GM23248 (cell line): ENCODE measurements at regions not wholly inside any gene's neighbourhood (a gene's known extent, or its start where the extent isn't known, plus 50 kb on each side); places are given as distances from the start of the nearest gene placed in this dataset.

Source experiments
- DNase-seq: peaks from one replicate; pipeline ENCODE4 v3.0.0-alpha.2; 2015
- H2AFZ ChIP-seq: fragments of 200-600 bp; sonication (generic); 2 replicates; pipeline ENCODE4 v1.6.1; 2016; ENCODE audit warnings: antibody characterized with exemption
- H3F3A ChIP-seq: fragments of 200-600 bp; sonication (generic); 2 replicates; pipeline ENCODE4 v1.6.1; 2016; ENCODE audit warnings: mild to moderate bottlenecking, antibody characterized with exemption, mixed run types; ENCODE audit not compliant: insufficient read depth
- H3K27ac ChIP-seq: fragments of 200-600 bp; sonication (generic); 2 replicates; pipeline ENCODE4 v1.5.1; 2016; ENCODE audit warnings: mild to moderate bottlenecking
- H3K27me3 ChIP-seq: fragments of 200-600 bp; sonication (generic); replicated peaks from 2 replicates; pipeline ENCODE4 v1.6.1; 2016; ENCODE audit warnings: mild to moderate bottlenecking; ENCODE audit not compliant: insufficient read depth
- H3K36me3 ChIP-seq: fragments of 200-600 bp; sonication (generic); 2 replicates; pipeline ENCODE4 v1.6.1; 2016; ENCODE audit warnings: low read depth, mild to moderate bottlenecking
- H3K4me1 ChIP-seq: fragments of 200-600 bp; sonication (generic); 2 replicates; pipeline ENCODE4 v1.6.1; 2016; ENCODE audit warnings: mild to moderate bottlenecking; ENCODE audit not compliant: insufficient read depth
- H3K4me2 ChIP-seq: fragments of 200-600 bp; sonication (generic); one replicate; pipeline ENCODE4 v1.6.1; 2016; ENCODE audit warnings: mild to moderate bottlenecking; ENCODE audit not compliant: unreplicated experiment
- H3K4me3 ChIP-seq: fragments of 200-600 bp; sonication (generic); 2 replicates; pipeline ENCODE4 v1.5.1; 2016; ENCODE audit warnings: mild to moderate bottlenecking
- H3K79me2 ChIP-seq: fragments of 200-600 bp; sonication (generic); 2 replicates; pipeline ENCODE4 v1.6.1; 2016; ENCODE audit warnings: mild to moderate bottlenecking; ENCODE audit not compliant: insufficient read depth
- H3K9ac ChIP-seq: fragments of 200-600 bp; sonication (generic); 2 replicates; pipeline ENCODE4 v1.6.1; 2016; ENCODE audit warnings: mild to moderate bottlenecking
- H3K9me2 ChIP-seq: fragments of 200-600 bp; sonication (generic); 2 replicates; pipeline ENCODE4 v1.6.1; 2016; ENCODE audit warnings: mixed run types, mild to moderate bottlenecking, moderate library complexity; ENCODE audit not compliant: insufficient read depth
- H3K9me3 ChIP-seq: fragments of 200-600 bp; sonication (generic); one replicate; pipeline ENCODE4 v1.6.1; 2017; ENCODE audit warnings: low read depth
- H4K20me1 ChIP-seq: fragments of 200-600 bp; sonication (generic); 2 replicates; pipeline ENCODE4 v1.6.0; 2016; ENCODE audit not compliant: insufficient read depth
- EZH2 ChIP-seq: fragments of 200-600 bp; sonication (generic); IDR thresholded peaks from 2 replicates; pipeline ENCODE4 v1.6.1; 2018; ENCODE audit warnings: antibody characterized with exemption, mild to moderate bottlenecking; ENCODE audit not compliant: insufficient read depth, poor library complexity, severe bottlenecking
- EZH2phosphoT487 ChIP-seq: fragments of 200-600 bp; sonication (generic); IDR thresholded peaks from 2 replicates; pipeline ENCODE4 v1.6.1; 2018; ENCODE audit warnings: antibody characterized with exemption, moderate library complexity, mild to moderate bottlenecking, low read depth; ENCODE audit not compliant: insufficient read depth
- WGBS, 2 experiments: methylation state at CpG; one replicate each; pipeline ENCODE4 v1.1.6; 2015 to 2017; ENCODE audit warnings: low lambda C conversion rate in 2 of 2, low coverage in 1 of 2; ENCODE audit errors: missing lambda C conversion rate in 2 of 2; 5-methylcytosine and 5-hydroxymethylcytosine counted together
- in situ Hi-C: fragments of 300-500 bp; cut with MboI; formaldehyde crosslinking; loops from 2 replicates; pipeline ENCODE4 v1.15.0; 2020

DNA sequence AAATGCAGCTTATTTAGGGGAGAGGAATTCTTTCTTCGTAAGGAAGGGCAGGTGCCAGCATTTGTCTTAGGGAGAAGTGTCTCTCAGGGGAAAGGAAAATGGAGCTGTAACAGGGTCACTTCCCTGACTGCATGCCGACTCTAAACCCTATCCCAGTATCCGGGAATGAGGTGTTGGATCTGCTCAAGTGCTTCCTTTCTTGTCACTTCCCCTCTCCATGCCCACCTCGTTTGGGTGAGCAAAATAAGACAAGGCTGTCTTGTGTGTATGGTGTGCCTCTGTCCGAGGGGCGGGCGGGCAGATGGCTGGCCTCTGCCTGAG lies 230.1 kb upstream of the TPM1 start:
- Histone ChIP-seq H3K4me2 (no peak overlapping the region), H3F3A (peaks cover 6% of the 10 kb centered on the region; the same call in 1 of the 2 replicates), H3K36me3 (no peaks in the 10 kb centered on the region), H3K9ac (no peak overlapping the region), H3K4me1 (peaks cover 8% of the 10 kb centered on the region; the same call in 1 of the 2 replicates), H2AFZ (no peak overlapping the region), H3K9me2 (no peaks in the 10 kb centered on the region), H4K20me1 (no peaks in the 10 kb centered on the region), H3K9me3 (no peaks in the 10 kb centered on the region), H3K4me3 (no peak overlapping the region), H3K27ac (no peak overlapping the region), H3K79me2 (no peaks in the 10 kb centered on the region), H3K27me3 (no peaks in the 10 kb centered on the region)
- DNase-seq, result no peak
- no peak for TF ChIP-seq EZH2
- in situ Hi-C loops, result no loop called here
- 91 to 94% methylated on average over 7 of the region's 7 CpGs for WGBS, 2 experiments

- 74 to 75% methylated on average over 4 of the region's 4 CpGs for WGBS, 2 experiments
- in situ Hi-C loops, result no loop called here
- TF ChIP-seq EZH2phosphoT487, result no peak
- no peak for TF ChIP-seq EZH2
- H3K9me2 ChIP-seq, result no peaks in the 10 kb centered on the region
- no peaks in the 10 kb centered on the region; the same call in 1 of the 2 replicates for H3K36me3 ChIP-seq
- H3K4me2 ChIP-seq, result no peak overlapping the region
- no peak for DNase-seq
- no peaks in the 10 kb centered on the region for H3F3A ChIP-seq
- no peaks in the 10 kb centered on the region for H3K27me3 ChIP-seq
- no peak overlapping the region for H3K4me3 ChIP-seq
- H3K27ac ChIP-seq, result no peak overlapping the region
- H3K4me1 ChIP-seq, result no peaks in the 10 kb centered on the region
- no peak overlapping the region for H2AFZ ChIP-seq
- no peaks in the 10 kb centered on the region for H3K9me3 ChIP-seq
- no peak overlapping the region for H3K9ac ChIP-seq
- no peaks in the 10 kb centered on the region for H4K20me1 ChIP-seq
- H3K79me2 ChIP-seq, result no peaks in the 10 kb centered on the region
These were observed 226.0 kb upstream of the TPM1 start for GRCh38 chr15:62816342-62817069.

DNA sequence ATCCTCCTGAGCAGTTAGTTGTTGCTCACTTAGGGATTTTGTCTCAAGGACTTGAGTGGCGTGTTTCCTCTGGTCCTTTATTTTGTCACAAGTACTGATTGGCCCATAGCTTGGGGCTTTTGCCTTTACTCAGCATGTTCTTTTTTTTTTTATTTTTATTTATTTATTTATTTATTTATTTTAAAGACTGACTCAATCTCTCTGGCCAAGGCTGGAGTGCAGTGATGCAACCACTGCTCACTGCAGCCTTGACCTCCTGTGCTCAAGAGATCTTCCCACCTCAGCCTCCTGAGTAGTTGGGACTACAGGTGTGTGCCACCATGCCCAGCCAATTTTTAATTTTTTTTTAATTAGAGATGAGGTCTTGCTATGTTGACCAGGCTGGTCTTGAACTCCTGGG lies 223.9 kb upstream of the TPM1 start:
- no peaks in the 10 kb centered on the region; the same call in 1 of the 2 replicates for H3K36me3 ChIP-seq
- peak; percentile 36 for DNase-seq
- WGBS, 2 experiments, result 96 to 100% methylated on average over 1 of the region's 1 CpG
- H3K9me3 ChIP-seq, result no peaks in the 10 kb centered on the region
- H4K20me1 ChIP-seq, result no peaks in the 10 kb centered on the region
- H2AFZ ChIP-seq, result no peak overlapping the region
- in situ Hi-C loops, result no loop called here
- no peak overlapping the region for H3K9ac ChIP-seq
- no peaks in the 10 kb centered on the region for H3K79me2 ChIP-seq
- no peaks in the 10 kb centered on the region for H3K27me3 ChIP-seq
- no peak overlapping the region for H3K4me3 ChIP-seq
- H3K4me1 ChIP-seq, result peaks cover 6% of the 10 kb centered on the region
- no peak overlapping the region for H3K4me2 ChIP-seq
- H3K27ac ChIP-seq, result no peak overlapping the region
- peaks cover 11% of the 10 kb centered on the region for H3F3A ChIP-seq
- TF ChIP-seq EZH2phosphoT487, result no peak
- no peak for TF ChIP-seq EZH2
- H3K9me2 ChIP-seq, result no peaks in the 10 kb centered on the region

GRCh38 chr15:62821384-62822131 lies 221.0 kb upstream of the TPM1 start:
- DNase-seq, result no peak

More at GRCh38 chr15:62821384-62822131, 221.0 kb upstream of the TPM1 start:
- Histone ChIP-seq H3K4me2 (no peak overlapping the region), H3F3A (peaks cover 28% of the 10 kb centered on the region), H4K20me1 (no peaks in the 10 kb centered on the region), H3K27ac (no peak overlapping the region), H2AFZ (no peak overlapping the region), H3K9me2 (no peaks in the 10 kb centered on the region), H3K4me3 (no peak overlapping the region), H3K4me1 (peaks cover 24% of the 10 kb centered on the region), H3K9ac (no peak overlapping the region), H3K9me3 (no peaks in the 10 kb centered on the region), H3K36me3 (no peaks in the 10 kb centered on the region; the same call in 1 of the 2 replicates), H3K27me3 (no peaks in the 10 kb centered on the region), H3K79me2 (no peaks in the 10 kb centered on the region)
- 91% methylated on average over 10 of the region's 10 CpGs for WGBS, 2 experiments
- in situ Hi-C loops, result no loop called here
- TF ChIP-seq EZH2, result no peak
- TF ChIP-seq EZH2phosphoT487, result no peak
